ENCODE measurements at regions not wholly inside any gene's neighbourhood (a gene's known extent, or its start where the extent isn't known, plus 50 kb on each side); places are given as distances from the start of the nearest gene placed in this dataset.

DNA sequence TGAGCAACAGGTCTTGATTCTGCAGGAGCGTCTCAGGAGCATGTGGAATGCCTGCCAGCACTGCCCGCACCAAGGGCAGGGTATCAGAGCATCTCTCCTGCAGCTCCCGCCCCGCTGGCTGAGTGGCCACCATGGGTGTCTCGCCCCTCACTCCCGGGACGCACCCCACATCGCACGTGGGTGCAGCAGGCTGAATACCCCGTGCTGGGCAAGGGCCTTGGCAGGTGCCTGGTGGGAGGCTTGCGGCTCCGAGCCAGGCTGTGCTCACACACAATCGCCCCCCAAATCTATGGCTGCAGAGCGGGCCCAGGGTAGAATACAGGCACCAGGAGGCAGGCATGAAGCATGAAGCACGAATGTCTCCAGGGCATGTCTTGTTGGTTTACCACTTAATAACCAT, 103.9 kb upstream of the TMEM132D start:
- H3K4me3 ChIP-seq (ENCODE audit: low read depth, low read length): no peak overlapping the region
- no peak for DNase-seq (ENCODE audit: low read depth)
- in situ Hi-C loops (cut with HindIII; ENCODE audit: low sequenced_read_pairs): no loop called here
- TF ChIP-seq, protein P1, sequence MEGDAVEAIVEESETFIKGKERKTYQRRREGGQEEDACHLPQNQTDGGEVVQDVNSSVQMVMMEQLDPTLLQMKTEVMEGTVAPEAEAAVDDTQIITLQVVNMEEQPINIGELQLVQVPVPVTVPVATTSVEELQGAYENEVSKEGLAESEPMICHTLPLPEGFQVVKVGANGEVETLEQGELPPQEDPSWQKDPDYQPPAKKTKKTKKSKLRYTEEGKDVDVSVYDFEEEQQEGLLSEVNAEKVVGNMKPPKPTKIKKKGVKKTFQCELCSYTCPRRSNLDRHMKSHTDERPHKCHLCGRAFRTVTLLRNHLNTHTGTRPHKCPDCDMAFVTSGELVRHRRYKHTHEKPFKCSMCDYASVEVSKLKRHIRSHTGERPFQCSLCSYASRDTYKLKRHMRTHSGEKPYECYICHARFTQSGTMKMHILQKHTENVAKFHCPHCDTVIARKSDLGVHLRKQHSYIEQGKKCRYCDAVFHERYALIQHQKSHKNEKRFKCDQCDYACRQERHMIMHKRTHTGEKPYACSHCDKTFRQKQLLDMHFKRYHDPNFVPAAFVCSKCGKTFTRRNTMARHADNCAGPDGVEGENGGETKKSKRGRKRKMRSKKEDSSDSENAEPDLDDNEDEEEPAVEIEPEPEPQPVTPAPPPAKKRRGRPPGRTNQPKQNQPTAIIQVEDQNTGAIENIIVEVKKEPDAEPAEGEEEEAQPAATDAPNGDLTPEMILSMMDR (IDR thresholded peaks at IDR 0.05; ENCODE audit: low read depth, low read length, missing control alignments): no peak

DNA sequence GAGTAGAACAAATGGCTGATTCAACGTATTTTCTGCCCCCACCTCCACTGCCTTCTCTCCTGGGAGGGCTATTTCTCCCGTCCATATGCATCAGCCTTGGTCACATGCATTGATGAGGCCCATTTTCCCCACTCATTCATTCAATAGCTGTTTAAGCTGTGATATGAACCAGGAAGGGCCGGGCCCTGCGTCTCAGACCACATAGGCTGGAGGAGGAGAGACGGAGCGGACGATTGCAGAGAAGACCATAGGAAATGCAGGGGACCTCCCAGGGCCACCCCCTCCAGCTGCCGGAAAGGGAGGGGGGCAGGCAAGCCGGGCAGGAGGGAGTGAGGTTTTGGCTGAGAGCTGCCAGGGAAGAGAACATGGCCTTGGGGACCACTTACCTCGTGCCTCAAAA, 104.4 kb upstream of the TMEM132D start:
- TF ChIP-seq, protein P1 (IDR thresholded peaks at IDR 0.05; ENCODE audit: low read depth, low read length, missing control alignments): no peak
- DNase-seq (ENCODE audit: low read depth): no peak
- H3K4me3 ChIP-seq (ENCODE audit: low read depth, low read length): no peak overlapping the region
- in situ Hi-C loops (cut with HindIII; ENCODE audit: low sequenced_read_pairs): no loop called here

DNA sequence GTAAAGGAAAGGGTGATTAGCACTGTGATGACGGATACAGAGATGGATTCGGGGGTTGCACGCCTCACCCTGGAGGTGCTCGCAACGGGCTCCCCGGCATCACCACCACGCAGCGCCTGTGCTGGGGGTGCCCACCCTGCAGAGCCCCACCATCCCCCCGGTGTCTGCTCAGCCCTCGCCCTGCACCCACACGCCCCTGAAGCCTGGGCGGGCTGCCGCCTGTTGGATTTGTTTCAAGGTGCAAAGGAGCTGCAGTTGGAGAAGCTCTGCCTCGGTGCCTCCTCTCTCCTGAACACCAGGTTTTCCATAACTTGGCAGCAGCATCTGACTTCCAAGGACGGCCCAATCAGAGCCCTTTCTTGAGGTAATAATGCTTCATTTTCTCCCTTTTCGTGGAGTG, 106.1 kb upstream of the TMEM132D start:
- DNase-seq (ENCODE audit: low read depth): no peak
- H3K4me3 ChIP-seq (ENCODE audit: low read depth, low read length): no peak overlapping the region
- in situ Hi-C loops (cut with HindIII; ENCODE audit: low sequenced_read_pairs): no loop called here
- TF ChIP-seq, protein P1 (IDR thresholded peaks at IDR 0.05; ENCODE audit: low read depth, low read length, missing control alignments): no peak

DNA sequence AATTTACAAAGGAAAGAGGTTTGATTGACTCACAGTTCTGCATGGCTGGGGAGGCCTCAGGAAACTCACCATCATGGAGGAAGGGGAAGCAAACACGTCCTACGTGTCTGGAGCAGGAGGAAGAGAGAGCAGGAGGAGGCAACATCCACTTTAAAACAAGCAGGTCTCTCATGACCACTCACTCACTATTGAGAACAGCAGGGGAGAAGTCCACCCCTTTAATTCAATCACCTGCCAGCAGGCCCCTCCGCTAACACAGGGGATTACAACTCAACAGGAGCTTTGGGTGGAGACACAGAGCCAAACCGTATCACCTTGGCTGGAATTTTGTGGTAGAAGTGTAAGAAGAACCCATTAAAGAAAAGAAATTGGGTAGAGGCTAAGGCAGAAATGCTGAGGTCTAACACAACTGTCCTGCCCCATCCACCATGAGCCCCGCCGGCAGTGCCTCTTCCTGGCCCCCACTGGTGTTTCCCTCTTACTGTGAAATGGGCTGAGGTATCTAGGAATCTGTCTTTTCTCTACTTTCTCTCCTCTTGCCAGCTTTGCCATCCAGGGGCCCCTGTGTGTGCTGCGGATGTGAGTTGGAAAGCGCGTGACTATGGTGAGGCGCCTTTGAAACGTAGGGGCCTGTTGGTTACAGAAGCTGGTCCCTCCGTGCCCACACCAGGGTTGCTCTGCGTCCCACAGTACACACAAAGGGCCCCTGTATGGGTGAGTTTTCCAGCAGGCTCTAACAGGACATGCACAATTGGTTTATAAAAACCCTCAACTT, 108.0 kb upstream of the TMEM132D start:
- in situ Hi-C loops (cut with HindIII; ENCODE audit: low sequenced_read_pairs): no loop called here

DNA sequence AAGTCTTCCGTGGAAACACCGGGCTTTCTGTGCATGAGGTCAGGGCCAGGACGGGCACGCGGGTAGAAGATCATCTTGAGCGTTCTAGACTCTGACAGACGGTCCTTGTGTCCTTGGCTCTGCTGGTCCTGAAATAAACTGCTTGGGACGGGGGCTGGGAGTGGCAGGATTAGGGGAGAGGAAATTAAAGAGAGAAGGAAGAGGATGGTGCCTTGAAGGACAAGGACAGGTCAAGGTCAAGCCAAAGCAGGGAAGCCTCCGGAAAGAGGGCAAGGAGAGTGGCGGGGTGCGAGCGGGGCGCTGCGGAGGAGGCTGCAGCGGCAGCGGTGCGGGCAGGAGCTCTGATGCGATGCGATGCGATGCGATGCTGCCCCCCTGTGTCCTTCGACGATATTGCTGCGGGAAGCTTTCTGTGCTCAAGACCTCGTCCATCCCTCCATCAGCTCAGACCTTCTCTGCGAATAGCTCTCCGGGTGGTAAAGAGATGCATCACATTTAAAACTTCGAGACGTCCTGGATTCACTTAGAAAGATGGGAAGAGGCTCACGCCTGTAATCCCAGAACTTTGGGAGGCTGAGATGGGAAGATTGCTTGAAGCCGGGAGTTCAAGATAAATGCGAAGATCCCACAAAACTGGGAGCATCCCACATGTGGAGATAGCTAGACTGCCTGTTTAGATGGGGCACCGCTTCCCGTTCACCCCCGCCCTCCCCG, 110.1 kb upstream of the TMEM132D start:
- TF ChIP-seq, protein P1 (IDR thresholded peaks at IDR 0.05; ENCODE audit: low read depth, low read length, missing control alignments): peak; percentile 74
- DNase-seq (ENCODE audit: low read depth): peak; percentile 8
- no peak overlapping the region for H3K4me3 ChIP-seq (ENCODE audit: low read depth, low read length)
- in situ Hi-C loops (cut with HindIII; ENCODE audit: low sequenced_read_pairs): no loop called here

More for the DNA sequence above, 108.0 kb upstream of the TMEM132D start:
- H3K4me3 ChIP-seq (ENCODE audit: low read depth, low read length): no peak overlapping the region
- no peak for DNase-seq (ENCODE audit: low read depth)
- TF ChIP-seq, protein P1 (IDR thresholded peaks at IDR 0.05; ENCODE audit: low read depth, low read length, missing control alignments): no peak

DNA sequence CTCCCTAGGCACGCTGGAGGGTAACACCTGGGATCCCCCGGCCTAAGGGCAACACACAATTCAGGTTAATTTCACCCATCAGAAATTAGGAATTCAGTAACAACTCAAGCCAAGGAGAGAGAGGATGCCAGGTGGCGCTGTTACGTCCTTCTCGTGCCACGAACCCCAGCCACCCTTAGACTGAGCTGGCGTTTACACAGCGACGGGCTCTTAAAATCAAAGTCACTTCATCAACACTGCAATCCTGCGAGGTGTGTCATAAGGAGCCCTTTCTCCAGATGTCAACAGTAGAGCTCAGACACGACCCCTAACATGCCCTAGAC, 110.6 kb upstream of the TMEM132D start:
- TF ChIP-seq, protein P1 (IDR thresholded peaks at IDR 0.05; ENCODE audit: low read depth, low read length, missing control alignments): no peak
- no peak overlapping the region for H3K4me3 ChIP-seq (ENCODE audit: low read depth, low read length)
- no peak for DNase-seq (ENCODE audit: low read depth)
- in situ Hi-C loops (cut with HindIII; ENCODE audit: low sequenced_read_pairs): no loop called here

All from astrocyte of the cerebellum (primary cell).